ENCODE measurements at regions not wholly inside any gene's neighbourhood (a gene's known extent, or its start where the extent isn't known, plus 50 kb on each side); places are given as distances from the start of the nearest gene placed in this dataset.

- H3K9ac ChIP-seq = no peak overlapping the region
- H3K9me3 ChIP-seq (replicated peaks in 1 of 11) = peaks cover 0 to 5% (median 0%) of the 10 kb centered on the region in 11 experiments; a peak in 2 of 22 replicates
- no peak overlapping the region for H3K4me2 ChIP-seq
- no peaks in the 10 kb centered on the region for H3K27me3 ChIP-seq
- TF ChIP-seq Cebpa-rat (IDR thresholded peaks at IDR 0.05) = no peak
- H3K4me3 ChIP-seq = no peak overlapping the region
- no peaks in the 10 kb centered on the region for H3K36me3 ChIP-seq
- H4K20me1 ChIP-seq = no peaks in the 10 kb centered on the region
- no peak overlapping the region for H3K27ac ChIP-seq
- H3K4me1 ChIP-seq = no peaks in the 10 kb centered on the region
Observed at GRCh38 chr12:30263434-30263833, 432.2 kb downstream of the IPO8 start.

- Histone ChIP-seq H3K4me3 (no peak overlapping the region), H3K4me2 (no peak overlapping the region), H3K36me3 (no peaks in the 10 kb centered on the region), H3K27me3 (no peaks in the 10 kb centered on the region), H3K27ac (no peak overlapping the region), H3K9me3 (replicated peaks in 1 of 11) (no peaks in the 10 kb centered on the region), H3K9ac (no peak overlapping the region), H4K20me1 (no peaks in the 10 kb centered on the region), H3K4me1 (no peaks in the 10 kb centered on the region)
- no peak for TF ChIP-seq Cebpa-rat (IDR thresholded peaks at IDR 0.05)
Observed at GRCh38 chr12:30257618-30258017, 438.1 kb downstream of the IPO8 start.

GRCh38 chr12:30251546-30251945, 444.1 kb downstream of the IPO8 start:
- no peak overlapping the region for H3K27ac ChIP-seq
- no peaks in the 10 kb centered on the region for H3K4me1 ChIP-seq
- no peaks in the 10 kb centered on the region for H3K9me3 ChIP-seq (replicated peaks in 1 of 11)

GRCh38 chr12:30243426-30243825, 452.2 kb downstream of the IPO8 start:
- Histone ChIP-seq H4K20me1 (no peaks in the 10 kb centered on the region), H3K4me1 (no peaks in the 10 kb centered on the region), H3K4me3 (no peak overlapping the region), H3K9ac (no peak overlapping the region), H3K27ac (no peak overlapping the region), H3K4me2 (no peak overlapping the region), H3K36me3 (no peaks in the 10 kb centered on the region), H3K27me3 (no peaks in the 10 kb centered on the region), H3K9me3 (replicated peaks in 1 of 11) (no peaks in the 10 kb centered on the region)
- TF ChIP-seq Cebpa-rat (IDR thresholded peaks at IDR 0.05) = no peak

More at GRCh38 chr12:30251546-30251945, 444.1 kb downstream of the IPO8 start:
- TF ChIP-seq Cebpa-rat (IDR thresholded peaks at IDR 0.05) = no peak
- H4K20me1 ChIP-seq = no peaks in the 10 kb centered on the region
- no peaks in the 10 kb centered on the region for H3K36me3 ChIP-seq
- no peak overlapping the region for H3K9ac ChIP-seq
- H3K27me3 ChIP-seq = no peaks in the 10 kb centered on the region
- no peak overlapping the region for H3K4me3 ChIP-seq
- no peak overlapping the region for H3K4me2 ChIP-seq

DNA sequence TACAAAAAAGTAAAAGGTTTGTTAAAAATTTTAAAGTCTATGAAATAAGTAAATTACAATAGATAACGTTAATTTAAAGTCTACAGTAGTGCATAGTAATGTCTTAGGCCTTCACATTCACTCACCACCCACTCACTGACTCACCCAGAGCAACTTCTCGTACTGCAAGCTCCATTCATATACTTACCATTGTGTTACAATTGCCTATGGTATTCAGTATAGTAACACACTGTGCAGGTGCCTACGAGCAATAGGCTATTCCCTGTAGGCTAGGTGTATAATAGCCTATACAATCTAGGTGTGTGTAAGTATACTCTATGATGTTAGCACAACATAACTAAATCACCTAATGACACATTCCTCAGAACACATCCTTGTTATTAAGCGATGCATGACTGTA, 435.3 kb upstream of the TMTC1 start:
- no peak overlapping the region for H3K27ac ChIP-seq
- H3K4me2 ChIP-seq = no peak overlapping the region
- no peaks in the 10 kb centered on the region for H3K36me3 ChIP-seq
- H3K27me3 ChIP-seq = no peaks in the 10 kb centered on the region
- no peaks in the 10 kb centered on the region for H4K20me1 ChIP-seq
- H3K4me1 ChIP-seq = no peaks in the 10 kb centered on the region
- H3K9me3 ChIP-seq (replicated peaks in 1 of 11) = no peaks in the 10 kb centered on the region
- no peak overlapping the region for H3K9ac ChIP-seq
- no peak for TF ChIP-seq Cebpa-rat (IDR thresholded peaks at IDR 0.05)
- H3K4me3 ChIP-seq = no peak overlapping the region

GRCh38 chr12:30218073-30218472, 434.3 kb upstream of the TMTC1 start:
- Histone ChIP-seq H3K4me3 (no peak overlapping the region), H3K9me3 (replicated peaks in 1 of 11) (no peaks in the 10 kb centered on the region), H3K27me3 (no peaks in the 10 kb centered on the region), H4K20me1 (no peaks in the 10 kb centered on the region), H3K27ac (no peak overlapping the region), H3K4me2 (no peak overlapping the region), H3K4me1 (no peaks in the 10 kb centered on the region), H3K9ac (no peak overlapping the region), H3K36me3 (no peaks in the 10 kb centered on the region)
- TF ChIP-seq Cebpa-rat (IDR thresholded peaks at IDR 0.05) = no peak

DNA sequence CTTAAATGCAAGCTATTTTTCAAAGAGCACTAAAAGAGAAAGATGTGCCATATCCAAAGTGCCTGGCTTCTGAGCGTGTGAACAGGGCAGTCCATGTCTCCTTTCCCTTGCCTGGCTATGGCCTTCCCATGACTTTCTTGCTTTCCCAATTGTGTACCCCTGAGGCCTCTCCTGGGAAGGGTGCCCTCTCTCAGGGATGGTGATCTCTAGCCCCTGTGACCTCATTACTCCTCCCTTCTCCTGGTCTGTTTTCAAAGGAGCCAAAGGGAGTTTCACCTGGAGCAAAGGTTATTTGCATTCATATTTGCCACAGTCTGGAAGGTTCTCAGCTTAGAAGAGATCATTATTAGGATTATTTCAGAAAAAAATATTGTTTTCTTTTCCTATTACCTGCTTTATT, 429.4 kb upstream of the TMTC1 start:
- H3K4me3 ChIP-seq = no peak overlapping the region
- H4K20me1 ChIP-seq = no peaks in the 10 kb centered on the region
- H3K4me1 ChIP-seq = no peaks in the 10 kb centered on the region
- no peak for TF ChIP-seq Cebpa-rat (IDR thresholded peaks at IDR 0.05)
- H3K36me3 ChIP-seq = no peaks in the 10 kb centered on the region
- no peak overlapping the region for H3K27ac ChIP-seq
- no peaks in the 10 kb centered on the region for H3K9me3 ChIP-seq (replicated peaks in 1 of 11)
- H3K27me3 ChIP-seq = no peaks in the 10 kb centered on the region
- H3K4me2 ChIP-seq = no peak overlapping the region
- no peak overlapping the region for H3K9ac ChIP-seq

GRCh38 chr12:30211743-30212142, 428.0 kb upstream of the TMTC1 start:
- no peak for TF ChIP-seq Cebpa-rat (IDR thresholded peaks at IDR 0.05)
- Histone ChIP-seq H3K9me3 (replicated peaks in 1 of 11) (no peaks in the 10 kb centered on the region), H3K4me2 (no peak overlapping the region), H3K4me3 (no peak overlapping the region), H3K4me1 (no peaks in the 10 kb centered on the region), H3K27ac (no peak overlapping the region), H4K20me1 (no peaks in the 10 kb centered on the region), H3K27me3 (no peaks in the 10 kb centered on the region), H3K36me3 (no peaks in the 10 kb centered on the region), H3K9ac (no peak overlapping the region)

DNA sequence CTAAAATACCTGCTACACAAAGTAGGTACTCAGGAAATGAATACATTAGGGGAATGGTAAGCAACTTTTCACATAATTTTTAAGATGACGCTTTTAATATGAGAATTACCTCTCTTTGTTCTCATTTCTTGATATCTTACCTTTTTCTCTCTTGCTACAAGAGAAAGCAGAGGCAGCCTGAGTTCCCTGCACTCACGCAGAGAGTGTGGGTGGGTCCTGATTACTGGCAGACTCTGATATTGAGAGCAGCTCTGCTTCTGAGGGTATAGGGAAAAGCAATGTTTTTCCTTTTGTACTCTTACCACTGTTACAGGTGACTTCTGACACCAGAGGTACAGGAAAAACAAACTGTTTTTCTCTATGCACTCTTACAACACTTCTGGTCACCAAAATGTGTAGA, 420.2 kb upstream of the TMTC1 start:
- no peak overlapping the region for H3K4me2 ChIP-seq
- no peak for TF ChIP-seq Cebpa-rat (IDR thresholded peaks at IDR 0.05)
- H3K9me3 ChIP-seq (replicated peaks in 1 of 11) = peaks cover 0 to 9% (median 0%) of the 10 kb centered on the region in 11 experiments; a peak in 4 of 22 replicates
- H3K36me3 ChIP-seq = no peaks in the 10 kb centered on the region
- no peaks in the 10 kb centered on the region for H3K27me3 ChIP-seq
- H3K4me3 ChIP-seq = no peak overlapping the region
- no peak overlapping the region for H3K27ac ChIP-seq
- H3K9ac ChIP-seq = no peak overlapping the region
- H4K20me1 ChIP-seq = no peaks in the 10 kb centered on the region
- H3K4me1 ChIP-seq = no peaks in the 10 kb centered on the region

- Histone ChIP-seq H3K9ac (no peak overlapping the region), H3K4me1 (peaks cover 0 to 3% (median 0%) of the 10 kb centered on the region in 10 experiments; a peak in 2 of 20 replicates), H3K36me3 (no peaks in the 10 kb centered on the region), H3K4me2 (no peak overlapping the region), H3K9me3 (replicated peaks in 1 of 11) (peaks cover 0 to 9% (median 0%) of the 10 kb centered on the region in 11 experiments; a peak in 4 of 22 replicates), H4K20me1 (no peaks in the 10 kb centered on the region), H3K27me3 (no peaks in the 10 kb centered on the region), H3K4me3 (no peak overlapping the region), H3K27ac (no peak overlapping the region)
- no peak for TF ChIP-seq Cebpa-rat (IDR thresholded peaks at IDR 0.05)
Observed at GRCh38 chr12:30202521-30203254, 418.9 kb upstream of the TMTC1 start.
